ENCODE measurements at regions not wholly inside any gene's neighbourhood (a gene's known extent, or its start where the extent isn't known, plus 50 kb on each side); places are given as distances from the start of the nearest gene placed in this dataset.

GRCh38 chr16:86018487-86018886, 119.5 kb downstream of the IRF8 start:
- DNase-seq (ENCODE audit: low read depth), result no peak

GRCh38 chr16:86018941-86019340, 120.0 kb downstream of the IRF8 start:
- no peak for DNase-seq (ENCODE audit: low read depth)

GRCh38 chr16:86019446-86020047, 120.6 kb downstream of the IRF8 start:
- DNase-seq (ENCODE audit: low read depth), result no peak

GRCh38 chr16:86020971-86021370, 122.0 kb downstream of the IRF8 start:
- DNase-seq (ENCODE audit: low read depth), result no peak

- DNase-seq (ENCODE audit: low read depth), result no peak
Measured at GRCh38 chr16:86022381-86022960, 123.5 kb downstream of the IRF8 start.

- DNase-seq (ENCODE audit: low read depth), result no peak
Measured at GRCh38 chr16:86024210-86024609, 125.2 kb downstream of the IRF8 start.

GRCh38 chr16:86025706-86026105, 126.7 kb downstream of the IRF8 start:
- DNase-seq (ENCODE audit: low read depth), result no peak

- DNase-seq (ENCODE audit: low read depth), result no peak
Measured at GRCh38 chr16:86026171-86026910, 127.4 kb downstream of the IRF8 start.

GRCh38 chr16:86026916-86027315, 128.0 kb downstream of the IRF8 start:
- no peak for DNase-seq (ENCODE audit: low read depth)

GRCh38 chr16:86027373-86028126, 128.6 kb downstream of the IRF8 start:
- no peak for DNase-seq (ENCODE audit: low read depth)

GRCh38 chr16:86029131-86029741, 130.3 kb downstream of the IRF8 start:
- DNase-seq (ENCODE audit: low read depth), result no peak

GRCh38 chr16:86030116-86030515, 131.2 kb downstream of the IRF8 start:
- DNase-seq (ENCODE audit: low read depth), result no peak

- DNase-seq (ENCODE audit: low read depth), result no peak
Measured at GRCh38 chr16:86031141-86031678, 132.2 kb downstream of the IRF8 start.

GRCh38 chr16:86033016-86033474, 134.1 kb downstream of the IRF8 start:
- DNase-seq (ENCODE audit: low read depth), result no peak

GRCh38 chr16:86033971-86034370, 135.0 kb downstream of the IRF8 start:
- DNase-seq (ENCODE audit: low read depth), result no peak

- no peak for DNase-seq (ENCODE audit: low read depth)
Measured at GRCh38 chr16:86034421-86034919, 135.5 kb downstream of the IRF8 start.

GRCh38 chr16:86035906-86036305, 136.9 kb downstream of the IRF8 start:
- DNase-seq (ENCODE audit: low read depth), result no peak

- DNase-seq (ENCODE audit: low read depth), result no peak
Measured at GRCh38 chr16:86037999-86038925, 139.3 kb downstream of the IRF8 start.

GRCh38 chr16:86038926-86039310, 140.0 kb downstream of the IRF8 start:
- no peak for DNase-seq (ENCODE audit: low read depth)

GRCh38 chr16:86039606-86040005, 140.6 kb downstream of the IRF8 start:
- DNase-seq (ENCODE audit: low read depth), result no peak

- DNase-seq (ENCODE audit: low read depth), result no peak
Measured at GRCh38 chr16:86040496-86040895, 141.5 kb downstream of the IRF8 start.

Data from activated T-helper 1 cell treated with Interleukin-2 at 50 U/mL for 16 hours (primary cell).